Endodermal cell (in vitro differentiated cells): ENCODE measurements at regions not wholly inside any gene's neighbourhood (a gene's known extent, or its start where the extent isn't known, plus 50 kb on each side); places are given as distances from the start of the nearest gene placed in this dataset.
A peak's percentile ranks its signal among the peaks of the same experiment; 100 is the strongest.

Experiments
- DNase-seq: peaks from one replicate; pipeline ENCODE4 v3.0.0-alpha.2; 2017
- H3K27ac ChIP-seq: 2 replicates; pipeline ENCODE4 v1.5.1; 2013; ENCODE audit warnings: mild to moderate bottlenecking, low read depth, low read length, moderate library complexity
- H3K27me3 ChIP-seq: 2 replicates; pipeline ENCODE4 v1.6.1; 2013; ENCODE audit warnings: mild to moderate bottlenecking, low read length, moderate library complexity; ENCODE audit not compliant: insufficient read depth, control insufficient read depth, poor library complexity, severe bottlenecking
- H3K36me3 ChIP-seq: 2 replicates; pipeline ENCODE4 v1.7.0; 2013; ENCODE audit warnings: mild to moderate bottlenecking, low read length, moderate library complexity; ENCODE audit not compliant: control insufficient read depth, insufficient read depth
- H3K4me1 ChIP-seq: one replicate; pipeline ENCODE4 v1.7.0; 2013; ENCODE audit warnings: low read length; ENCODE audit not compliant: control insufficient read depth, insufficient read depth
- H3K4me3 ChIP-seq: 2 replicates; pipeline ENCODE4 v1.5.1; 2013; ENCODE audit warnings: mild to moderate bottlenecking, low read length, moderate library complexity
- H3K9ac ChIP-seq: 2 replicates; pipeline ENCODE4 v1.6.1; 2013; ENCODE audit warnings: mild to moderate bottlenecking, low read length, moderate library complexity; ENCODE audit not compliant: poor library complexity, severe bottlenecking; ENCODE audit errors: extremely low read depth
- H3K9me3 ChIP-seq: 2 replicates; pipeline ENCODE4 v1.6.1; 2013; ENCODE audit warnings: mild to moderate bottlenecking, low read length, moderate library complexity; ENCODE audit not compliant: control insufficient read depth
- H3K27ac Mint-ChIP-seq: 2 replicates; pipeline ENCODE4 v1.8.0; 2020; ENCODE audit warnings: mixed read lengths
- H3K27me3 Mint-ChIP-seq: 2 replicates; pipeline ENCODE4 v1.8.0; 2021; ENCODE audit warnings: mild to moderate bottlenecking, mixed read lengths; ENCODE audit not compliant: insufficient read depth
- H3K36me3 Mint-ChIP-seq: 2 replicates; pipeline ENCODE4 v1.8.0; 2020; ENCODE audit warnings: low read depth, mixed read lengths
- H3K4me1 Mint-ChIP-seq: 2 replicates; pipeline ENCODE4 v1.8.0; 2020; ENCODE audit warnings: mixed read lengths
- H3K4me3 Mint-ChIP-seq: 2 replicates; pipeline ENCODE4 v1.8.0; 2020; ENCODE audit warnings: mild to moderate bottlenecking, moderate library complexity, mixed read lengths
- H3K9me3 Mint-ChIP-seq: 2 replicates; pipeline ENCODE4 v1.8.0; 2020; ENCODE audit warnings: mild to moderate bottlenecking, mixed read lengths
- WGBS, 2 experiments: methylation state at CpG; one replicate each; pipeline versions ENCODE4 v1.1.5 to v1.1.7; 2013; ENCODE audit warnings: missing lambda C conversion rate in 2 of 2, mixed read lengths in 1 of 2; ENCODE audit not compliant: insufficient coverage in 1 of 2, insufficient read length in 1 of 2; 5-methylcytosine and 5-hydroxymethylcytosine counted together
- TF ChIP-seq, protein P1 (sequence below): fragments of 200-600 bp; sonication (generic); conservative IDR thresholded peaks from 2 replicates; pipeline ENCODE4 v1.5.0; 2021; ENCODE audit warnings: antibody characterized with exemption, mild to moderate bottlenecking

DNA sequence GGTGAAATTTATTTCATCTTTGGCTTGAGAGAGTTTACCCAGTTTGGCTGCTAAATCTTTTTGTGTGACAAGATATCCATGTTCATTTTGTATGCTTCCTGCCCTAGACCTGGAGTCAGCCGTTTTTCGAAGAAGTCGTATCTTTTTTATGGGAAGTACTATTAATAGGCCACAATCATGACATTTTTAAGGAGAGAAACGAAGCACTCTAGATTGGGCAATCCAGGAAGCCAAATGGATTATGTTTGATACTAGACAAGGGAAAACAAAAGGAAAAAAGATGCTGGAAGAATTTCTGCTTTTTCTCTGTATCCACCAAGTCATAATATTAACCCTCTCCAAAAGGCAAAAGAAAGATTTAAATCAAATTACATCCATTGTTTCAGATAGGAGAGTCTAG, 214.6 kb downstream of the HDGFL1 start:
- H3K27me3 ChIP-seq, result no peaks in the 10 kb centered on the region
- no peaks in the 10 kb centered on the region for H3K36me3 Mint-ChIP-seq
- peaks cover 19% of the 10 kb centered on the region for H3K9me3 Mint-ChIP-seq
- H3K9me3 ChIP-seq, result peaks cover 17% of the 10 kb centered on the region
- H3K4me1 Mint-ChIP-seq, result no peaks in the 10 kb centered on the region
- no peaks in the 10 kb centered on the region for H3K36me3 ChIP-seq
- H3K4me3 ChIP-seq, result no peak overlapping the region
- H3K27ac Mint-ChIP-seq, result no peak overlapping the region
- peaks cover 6% of the 10 kb centered on the region for H3K4me1 ChIP-seq
- H3K9ac ChIP-seq, result no peak overlapping the region
- DNase-seq, result no peak
- TF ChIP-seq, protein P1, sequence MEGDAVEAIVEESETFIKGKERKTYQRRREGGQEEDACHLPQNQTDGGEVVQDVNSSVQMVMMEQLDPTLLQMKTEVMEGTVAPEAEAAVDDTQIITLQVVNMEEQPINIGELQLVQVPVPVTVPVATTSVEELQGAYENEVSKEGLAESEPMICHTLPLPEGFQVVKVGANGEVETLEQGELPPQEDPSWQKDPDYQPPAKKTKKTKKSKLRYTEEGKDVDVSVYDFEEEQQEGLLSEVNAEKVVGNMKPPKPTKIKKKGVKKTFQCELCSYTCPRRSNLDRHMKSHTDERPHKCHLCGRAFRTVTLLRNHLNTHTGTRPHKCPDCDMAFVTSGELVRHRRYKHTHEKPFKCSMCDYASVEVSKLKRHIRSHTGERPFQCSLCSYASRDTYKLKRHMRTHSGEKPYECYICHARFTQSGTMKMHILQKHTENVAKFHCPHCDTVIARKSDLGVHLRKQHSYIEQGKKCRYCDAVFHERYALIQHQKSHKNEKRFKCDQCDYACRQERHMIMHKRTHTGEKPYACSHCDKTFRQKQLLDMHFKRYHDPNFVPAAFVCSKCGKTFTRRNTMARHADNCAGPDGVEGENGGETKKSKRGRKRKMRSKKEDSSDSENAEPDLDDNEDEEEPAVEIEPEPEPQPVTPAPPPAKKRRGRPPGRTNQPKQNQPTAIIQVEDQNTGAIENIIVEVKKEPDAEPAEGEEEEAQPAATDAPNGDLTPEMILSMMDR, result no peak
- H3K27ac ChIP-seq, result peak overlapping the region; percentile 98
- H3K27me3 Mint-ChIP-seq, result no peaks in the 10 kb centered on the region
- 93 to 97% methylated on average over 3 to 4 of the region's 4 CpGs for WGBS, 2 experiments
- no peak overlapping the region for H3K4me3 Mint-ChIP-seq

DNA sequence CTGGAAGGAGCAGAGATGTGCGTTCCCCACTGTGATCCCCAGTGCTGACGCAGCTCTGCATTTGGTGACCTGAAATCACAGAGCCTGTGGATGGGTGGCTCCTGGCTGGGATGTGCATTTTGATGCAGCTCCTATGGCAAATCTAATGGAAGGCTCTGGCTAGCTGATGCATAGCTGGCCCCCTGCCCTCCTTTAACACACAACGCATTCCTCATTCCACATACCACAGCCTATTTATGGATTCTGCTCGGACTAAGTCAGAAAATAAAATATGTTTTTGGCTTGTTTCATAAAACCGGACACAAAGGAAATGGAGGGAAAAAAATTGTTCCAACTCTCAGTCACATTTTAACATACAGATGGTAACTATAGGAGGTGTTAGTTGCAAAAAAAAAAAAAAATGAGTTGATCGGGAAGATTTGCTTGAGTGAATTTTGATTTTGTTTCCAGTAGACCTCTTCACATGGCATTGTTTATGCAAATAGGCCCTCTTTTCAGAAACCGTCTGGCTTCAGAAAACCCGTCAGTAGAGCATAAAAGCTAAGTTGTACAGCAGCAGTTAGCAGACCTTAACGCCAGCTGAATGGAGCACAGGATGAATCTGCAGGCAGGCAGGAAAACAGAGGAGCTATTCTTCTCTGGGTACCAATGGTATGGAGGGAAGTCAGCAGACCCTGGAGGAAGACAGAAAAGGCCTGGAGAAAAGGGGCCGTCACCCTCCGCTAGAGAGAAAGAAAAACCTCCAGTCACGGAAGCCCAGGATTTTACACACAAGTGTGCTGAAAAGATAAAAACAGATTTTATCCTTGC, 215.4 kb downstream of the HDGFL1 start:
- H3K4me1 ChIP-seq, result peaks cover 6% of the 10 kb centered on the region
- no peak overlapping the region for H3K4me3 ChIP-seq
- H3K9ac ChIP-seq, result no peak overlapping the region
- no peaks in the 10 kb centered on the region for H3K4me1 Mint-ChIP-seq
- H3K27ac Mint-ChIP-seq, result no peak overlapping the region
- H3K4me3 Mint-ChIP-seq, result no peak overlapping the region
- H3K9me3 ChIP-seq, result peaks cover 8% of the 10 kb centered on the region
- H3K27me3 ChIP-seq, result no peaks in the 10 kb centered on the region
- no peaks in the 10 kb centered on the region for H3K27me3 Mint-ChIP-seq
- no peaks in the 10 kb centered on the region for H3K36me3 ChIP-seq
- H3K36me3 Mint-ChIP-seq, result no peaks in the 10 kb centered on the region
- H3K27ac ChIP-seq, result peak overlapping the region; percentile 98
- TF ChIP-seq, protein P1, result no peak
- peaks cover 10% of the 10 kb centered on the region for H3K9me3 Mint-ChIP-seq
- no peak for DNase-seq
- 65 to 87% methylated on average over 7 to 12 of the region's 12 CpGs for WGBS, 2 experiments

DNA sequence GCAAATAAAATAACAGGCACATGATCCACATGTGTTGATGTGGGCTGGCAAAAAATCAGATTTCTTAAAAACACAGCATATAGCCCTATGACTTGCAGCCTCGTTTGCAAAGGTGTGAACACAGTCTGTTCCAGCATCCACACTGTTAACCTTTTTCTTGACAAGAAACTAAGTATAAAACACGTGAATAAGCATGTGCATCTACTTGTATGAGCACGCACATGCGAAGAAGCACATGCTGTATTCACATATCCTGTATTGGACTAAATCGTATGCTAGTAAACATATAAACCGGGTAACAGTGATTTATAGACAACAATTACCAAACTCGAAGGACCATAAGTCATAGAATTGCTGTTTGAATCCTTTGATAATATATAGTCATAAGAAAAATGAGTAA, 218.7 kb downstream of the HDGFL1 start:
- Histone ChIP-seq H3K27me3 (no peaks in the 10 kb centered on the region), H3K4me3 (no peak overlapping the region), H3K4me1 (peaks cover 6% of the 10 kb centered on the region), H3K9me3 (no peaks in the 10 kb centered on the region), H3K27ac (no peak overlapping the region), H3K9ac (no peak overlapping the region), H3K36me3 (no peaks in the 10 kb centered on the region)
- WGBS, 2 experiments, result 85 to 94% methylated on average over 7 of the region's 7 CpGs
- Mint-ChIP-seq H3K4me1 (no peaks in the 10 kb centered on the region), H3K36me3 (no peaks in the 10 kb centered on the region), H3K27ac (no peak overlapping the region), H3K27me3 (no peaks in the 10 kb centered on the region), H3K4me3 (no peak overlapping the region), H3K9me3 (peaks cover 6% of the 10 kb centered on the region)
- no peak for DNase-seq
- TF ChIP-seq, protein P1, result no peak
